GM18951 (cell line): ENCODE measurements at regions not wholly inside any gene's neighbourhood (a gene's known extent, or its start where the extent isn't known, plus 50 kb on each side); places are given as distances from the start of the nearest gene placed in this dataset.
"Not testable (repeated sequence)": the region's sequence is repeated elsewhere in the genome, so short reads cannot be mapped to it uniquely, and the experiment has no call there.

Experiments used
- in situ Hi-C: fragments of 300-500 bp; cut with MboI; formaldehyde crosslinking; loops from one replicate; pipeline ENCODE4 v1.12.0; 2022; ENCODE audit warnings: low sequenced_read_pairs, mixed read lengths, inconsistent platforms; ENCODE audit not compliant: unreplicated experiment

- in situ Hi-C loops, result not testable (repeated sequence)
Measured at GRCh38 chr17:30666838-30667656, 157.4 kb downstream of the CRLF3 start.

GRCh38 chr17:30663727-30664455 is 160.6 kb downstream of the CRLF3 start:
- in situ Hi-C loops, result loop anchor here (5.0 kb wide), 1 partner anchor 1413 kb away; no protein-coding TSS in a partner anchor

- in situ Hi-C loops, result not testable (repeated sequence)
Measured at GRCh38 chr17:30657148-30657547, 167.3 kb downstream of the CRLF3 start.

DNA sequence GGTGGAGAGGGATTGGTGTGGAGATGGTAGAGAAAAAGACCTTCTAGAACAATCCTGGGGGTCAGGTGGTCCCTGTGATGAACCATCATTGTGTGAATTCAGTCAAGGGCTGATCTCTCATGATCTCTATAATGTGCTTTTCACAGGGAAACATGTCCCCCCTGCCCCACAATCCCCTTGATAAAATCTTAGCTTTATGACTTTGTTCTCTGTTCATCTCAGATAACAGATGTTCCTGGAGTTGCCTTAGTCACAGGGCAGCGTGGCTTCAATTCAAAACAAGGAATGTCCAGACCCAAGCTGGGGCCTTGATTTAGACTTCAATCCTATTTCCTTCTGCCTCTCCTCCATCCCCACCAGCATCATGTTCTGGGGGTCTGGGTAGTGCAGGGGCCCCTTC is 171.5 kb downstream of the CRLF3 start:
- in situ Hi-C loops, result not testable (repeated sequence)

DNA sequence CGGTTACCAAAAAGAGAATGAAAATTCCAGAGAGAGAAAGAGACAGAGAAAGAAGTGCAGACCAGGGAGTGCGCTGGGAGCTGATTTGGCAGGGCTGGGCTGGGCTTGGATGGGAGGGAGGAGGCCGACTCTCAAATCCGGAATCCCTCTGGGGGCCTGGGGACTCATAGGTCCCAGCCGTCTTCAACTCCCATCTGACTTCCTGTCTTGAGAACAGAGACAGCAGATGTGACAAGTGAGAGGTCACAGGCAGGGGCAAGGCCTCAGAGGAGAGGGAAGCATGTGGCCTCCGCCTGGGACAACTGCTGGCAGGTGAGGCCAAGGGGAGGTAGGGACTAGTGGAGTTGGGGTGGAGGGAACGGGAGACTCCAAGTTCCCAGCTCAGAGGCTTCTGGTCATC is 172.9 kb downstream of the GOSR1 start:
- in situ Hi-C loops, result not testable (repeated sequence)

- in situ Hi-C loops, result not testable (repeated sequence)
Measured at GRCh38 chr17:30648015-30648620, 170.9 kb downstream of the GOSR1 start.

GRCh38 chr17:30645875-30646274 is 168.7 kb downstream of the GOSR1 start:
- in situ Hi-C loops, result not testable (repeated sequence)

DNA sequence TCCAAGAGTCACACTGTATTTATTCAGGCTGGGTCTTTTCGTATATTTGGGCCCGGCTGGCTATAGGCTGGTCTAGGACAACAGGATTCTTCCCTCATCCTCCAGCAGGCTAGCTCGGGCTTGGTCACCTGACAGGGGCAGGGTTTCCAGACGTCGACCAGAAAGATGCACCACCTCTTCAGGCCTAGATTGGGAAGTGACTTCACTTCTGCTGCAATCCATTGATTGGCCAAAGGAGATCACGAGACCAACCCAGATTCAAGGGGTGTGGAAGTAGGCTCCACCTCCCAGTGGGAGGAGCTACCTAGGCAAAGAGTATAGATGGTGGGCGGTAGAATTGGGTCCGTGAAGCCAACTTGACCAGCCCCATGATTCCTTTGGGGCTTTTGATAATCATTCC is 167.5 kb downstream of the GOSR1 start:
- in situ Hi-C loops, result loop anchor here (5.0 kb wide), 1 partner anchor 1413 kb away; no protein-coding TSS in a partner anchor

DNA sequence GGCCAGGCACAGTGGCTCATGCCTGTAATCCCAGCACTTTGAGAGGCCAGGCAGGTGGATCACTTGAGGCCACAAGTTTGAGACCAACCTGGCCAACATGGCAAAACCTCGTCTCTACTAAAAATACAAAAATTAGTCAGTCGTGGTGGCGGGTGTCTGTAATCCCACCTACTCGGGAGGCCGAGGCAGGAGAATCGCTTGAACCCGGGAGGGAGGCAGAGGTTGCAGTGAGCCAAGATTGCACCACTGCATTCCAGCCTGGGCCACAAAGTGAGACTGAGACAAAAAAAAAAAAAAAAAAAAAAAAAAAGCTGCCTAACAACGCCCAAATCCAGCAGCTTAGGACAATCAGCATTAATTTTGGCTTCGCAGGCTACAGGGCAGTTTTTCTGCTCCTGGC is 167.1 kb downstream of the GOSR1 start:
- in situ Hi-C loops, result loop anchor here (5.0 kb wide), 1 partner anchor 1413 kb away; no protein-coding TSS in a partner anchor

DNA sequence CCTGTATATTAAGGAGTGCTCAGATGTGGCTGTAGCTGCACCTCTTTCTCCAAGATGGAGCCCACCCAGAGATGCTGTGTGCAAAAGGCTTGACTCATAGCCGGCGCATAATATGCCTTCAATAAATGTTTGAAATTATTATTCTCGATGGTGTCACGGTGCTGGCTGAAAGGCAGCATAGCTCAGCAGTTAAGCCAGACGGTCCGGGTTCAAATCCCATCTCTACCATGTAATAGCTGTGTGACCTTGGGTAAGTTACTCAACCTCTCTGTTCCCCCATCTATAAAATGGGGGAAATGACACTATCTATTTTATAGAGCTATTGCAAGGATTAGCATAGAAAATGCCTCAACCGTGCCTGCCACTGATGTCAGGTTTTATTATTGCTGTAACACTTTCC is 164.2 kb downstream of the GOSR1 start:
- in situ Hi-C loops, result loop anchor here (5.0 kb wide), 1 partner anchor 1416 kb away; no protein-coding TSS in a partner anchor

DNA sequence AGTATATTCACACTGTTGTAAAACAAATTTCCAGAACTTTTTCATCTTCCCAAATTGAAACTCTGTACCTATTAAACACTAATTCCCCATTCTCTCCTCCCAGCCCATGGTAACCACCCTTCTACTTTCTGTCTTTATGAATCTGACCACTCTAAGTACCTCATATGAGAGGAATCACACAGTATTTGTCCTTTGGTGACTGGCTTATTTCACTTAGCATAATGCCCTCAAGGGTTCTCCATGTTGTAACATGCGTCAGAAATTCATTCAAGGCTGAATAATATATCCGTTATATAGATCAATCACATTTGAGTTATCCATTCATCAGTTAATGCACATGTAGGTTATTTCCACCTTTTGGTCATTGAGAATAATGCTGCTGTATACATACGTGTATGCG is 162.2 kb downstream of the GOSR1 start:
- in situ Hi-C loops, result not testable (repeated sequence)

DNA sequence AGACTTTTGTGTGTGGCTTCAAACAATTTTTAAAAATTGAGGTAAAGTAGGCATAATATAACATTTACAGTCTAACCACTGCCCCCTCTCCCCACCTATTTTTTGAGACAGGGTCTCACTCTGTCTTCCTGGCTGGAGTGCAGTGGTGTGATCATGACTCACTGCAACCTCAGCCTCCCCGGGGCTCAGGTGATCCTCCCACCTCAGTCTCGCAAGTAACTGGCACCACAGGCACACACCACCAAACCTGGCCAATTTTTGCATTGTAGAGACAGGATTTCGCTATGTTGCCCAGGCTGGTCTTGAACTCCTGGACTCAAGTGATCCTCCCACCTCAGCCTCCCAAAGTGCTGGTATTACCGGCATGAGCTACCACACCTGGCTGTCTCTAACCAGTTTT is 161.8 kb downstream of the GOSR1 start:
- in situ Hi-C loops, result not testable (repeated sequence)

GRCh38 chr17:30631651-30632050 is 154.4 kb downstream of the GOSR1 start:
- in situ Hi-C loops, result not testable (repeated sequence)

- in situ Hi-C loops, result not testable (repeated sequence)
Measured at GRCh38 chr17:30625380-30625779, 148.2 kb downstream of the GOSR1 start.

DNA sequence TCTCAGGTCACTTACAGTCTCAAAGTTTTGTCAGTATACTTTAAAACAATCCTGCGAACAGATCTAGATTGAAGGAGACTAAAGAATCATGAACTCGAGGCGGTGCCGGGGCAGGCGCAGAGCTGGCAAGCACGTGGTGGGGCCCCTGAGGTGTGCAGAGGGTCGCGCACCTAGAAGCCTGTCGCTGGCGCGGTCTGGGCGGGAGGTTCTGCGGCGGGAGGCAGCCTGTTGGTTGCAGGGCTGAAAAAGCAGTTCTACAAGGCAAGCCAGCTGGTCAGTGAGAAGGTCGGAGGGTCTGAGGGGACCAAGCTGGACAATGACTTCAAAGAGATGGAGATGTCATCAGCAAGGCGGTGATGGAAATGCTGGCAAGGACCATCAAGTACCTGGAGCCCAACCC is 147.0 kb downstream of the GOSR1 start:
- in situ Hi-C loops, result not testable (repeated sequence)

- in situ Hi-C loops, result loop anchor here (10.0 kb wide), 1 partner anchor 415 kb away; no protein-coding TSS in a partner anchor
Measured at GRCh38 chr17:30609682-30610081, 132.5 kb downstream of the GOSR1 start.
